CD14-positive monocyte (primary cell): ENCODE measurements at regions not wholly inside any gene's neighbourhood (a gene's known extent, or its start where the extent isn't known, plus 50 kb on each side); places are given as distances from the start of the nearest gene placed in this dataset.

ENCODE experiments used
- DNase-seq, 3 donors: peaks; one replicate each; pipeline ENCODE4 v3.0.0-alpha.2; 2011 to 2022
- H2AFZ ChIP-seq: 2 replicates; pipeline ENCODE4 v1.6.0; 2012; ENCODE audit warnings: mild to moderate bottlenecking, low read depth, low read length, inconsistent platforms; ENCODE audit not compliant: insufficient read depth, poor library complexity, severe bottlenecking
- H3K27ac ChIP-seq, 2 donors: 1 replicate in 1 of 2; 2 replicates in 1 of 2; pipeline ENCODE4 v1.5.1; 2012 to 2013; ENCODE audit warnings: low read length in 2 of 2, control low read depth in 1 of 2, inconsistent platforms in 1 of 2, low read depth in 1 of 2, mild to moderate bottlenecking in 1 of 2
- H3K27me3 ChIP-seq, 2 donors: one replicate each; pipeline versions ENCODE4 v1.6.0 to v1.6.1; 2011 to 2013; ENCODE audit warnings: low read length in 2 of 2; ENCODE audit not compliant: control insufficient read depth in 2 of 2, insufficient read depth in 2 of 2
- H3K36me3 ChIP-seq, 2 donors: replicated peaks in 1 of 2; 1 replicate in 1 of 2; 2 replicates in 1 of 2; pipeline versions ENCODE4 v1.5.1 to v1.6.1; 2012 to 2013; ENCODE audit warnings: low read length in 2 of 2, control low read depth in 1 of 2, inconsistent platforms in 1 of 2, mild to moderate bottlenecking in 1 of 2; ENCODE audit not compliant: insufficient read depth in 2 of 2, control insufficient read depth in 1 of 2
- H3K4me1 ChIP-seq, 2 donors: 1 replicate in 1 of 2; 2 replicates in 1 of 2; pipeline versions ENCODE4 v1.5.1 to v1.6.1; 2012 to 2013; ENCODE audit warnings: low read length in 2 of 2, control low read depth in 1 of 2, inconsistent platforms in 1 of 2, mild to moderate bottlenecking in 1 of 2, moderate library complexity in 1 of 2; ENCODE audit not compliant: insufficient read depth in 2 of 2, control insufficient read depth in 1 of 2
- H3K4me2 ChIP-seq: replicated peaks from 2 replicates; pipeline ENCODE3; 2012; ENCODE audit warnings: low read length, moderate library complexity, mild to moderate bottlenecking; ENCODE audit not compliant: poor library complexity, severe bottlenecking; ENCODE audit errors: extremely low read depth
- H3K4me3 ChIP-seq, 3 experiments: fragments of 200-600 bp in 1 of 3; sonication (generic) in 1 of 3; replicated peaks in 1 of 3; 1 replicate in 2 of 3; 2 replicates in 1 of 3; pipeline ENCODE4 v1.5.1; 2011 to 2013; ENCODE audit warnings: low read length in 3 of 3, mild to moderate bottlenecking in 3 of 3, control low read depth in 2 of 3, low read depth in 2 of 3, inconsistent platforms in 1 of 3, moderate library complexity in 1 of 3
- H3K79me2 ChIP-seq: 2 replicates; pipeline ENCODE4 v1.6.0; 2012; ENCODE audit warnings: mild to moderate bottlenecking, control low read depth, inconsistent platforms, low read length, moderate library complexity; ENCODE audit not compliant: insufficient read depth
- H3K9ac ChIP-seq: 2 replicates; pipeline ENCODE4 v1.6.0; 2017; ENCODE audit warnings: low read length, mild to moderate bottlenecking; ENCODE audit not compliant: insufficient read depth, poor library complexity, severe bottlenecking
- H3K9me3 ChIP-seq, 2 donors: replicated peaks in 1 of 2; 1 replicate in 1 of 2; 2 replicates in 1 of 2; pipeline versions ENCODE4 v1.5.1 to v1.6.1; 2012 to 2013; ENCODE audit warnings: low read length in 2 of 2, control low read depth in 1 of 2; ENCODE audit not compliant: control insufficient read depth in 1 of 2, insufficient read depth in 1 of 2
- H4K20me1 ChIP-seq: 2 replicates; pipeline ENCODE4 v1.6.0; 2012; ENCODE audit warnings: mild to moderate bottlenecking, low read length, control low read depth, moderate library complexity; ENCODE audit not compliant: insufficient read depth
- H3K27ac Mint-ChIP-seq, 7 donors: one replicate each; pipeline ENCODE4 v1.8.0; 2020; ENCODE audit warnings: mild to moderate bottlenecking in 7 of 7, mixed read lengths in 7 of 7, moderate library complexity in 6 of 7, inconsistent platforms in 2 of 7
- H3K27me3 Mint-ChIP-seq, 3 donors: one replicate each; pipeline ENCODE4 v1.8.0; 2021 to 2022; ENCODE audit warnings: low read depth in 3 of 3, mild to moderate bottlenecking in 3 of 3, mixed read lengths in 3 of 3, moderate library complexity in 3 of 3, inconsistent platforms in 1 of 3
- H3K36me3 Mint-ChIP-seq, 2 donors: one replicate each; pipeline ENCODE4 v1.8.0; 2020; ENCODE audit warnings: mixed read lengths in 2 of 2, inconsistent platforms in 1 of 2, mild to moderate bottlenecking in 1 of 2
- H3K4me1 Mint-ChIP-seq: one replicate; pipeline ENCODE4 v1.8.0; 2020; ENCODE audit warnings: mild to moderate bottlenecking, mixed read lengths
- H3K4me3 Mint-ChIP-seq, 2 donors: one replicate each; pipeline ENCODE4 v1.8.0; 2020; ENCODE audit warnings: mild to moderate bottlenecking in 2 of 2, mixed read lengths in 2 of 2, moderate library complexity in 1 of 2
- H3K9me3 Mint-ChIP-seq, 7 donors: one replicate each; pipeline ENCODE4 v1.8.0; 2020 to 2022; ENCODE audit warnings: mixed read lengths in 7 of 7, mild to moderate bottlenecking in 6 of 7, moderate library complexity in 6 of 7, inconsistent platforms in 2 of 7
- CTCF ChIP-seq: fragments of 200-600 bp; IDR thresholded peaks from one replicate; pipeline ENCODE4 v1.8.0; 2022; ENCODE audit warnings: antibody characterized with exemption, mild to moderate bottlenecking
- WGBS: methylation state at CpG from one replicate; pipeline ENCODE4 v1.1.5; 2013; ENCODE audit warnings: missing lambda C conversion rate; ENCODE audit not compliant: insufficient coverage; 5-methylcytosine and 5-hydroxymethylcytosine counted together
- intact Hi-C, 2 donors: fragments of 100-400 bp; cut with micrococcal nuclease; formaldehyde crosslinking; loops; one replicate each; pipeline versions ENCODE4 v1.15.0 to v1.15.1; 2023

DNA sequence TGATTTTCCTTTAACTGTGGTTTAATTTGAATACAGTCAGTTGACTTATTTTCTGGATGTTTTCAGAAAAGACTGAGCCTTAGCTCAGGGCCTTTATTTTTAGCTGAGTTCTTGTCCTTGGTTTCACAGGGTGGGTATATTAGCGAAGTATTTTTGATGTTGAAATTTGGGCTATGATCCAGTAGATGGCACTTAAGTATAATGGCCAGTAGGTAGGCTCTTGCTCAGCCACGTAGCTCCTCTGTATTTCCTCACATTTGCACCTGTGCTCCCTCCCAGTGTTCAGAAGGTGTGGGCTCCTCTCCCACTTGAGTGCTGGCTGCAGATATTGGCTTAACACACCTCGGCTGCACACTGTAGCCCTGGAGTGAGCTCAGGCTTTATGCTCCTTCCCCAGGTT lies 549.9 kb upstream of the AMOT start:
- intact Hi-C loops = no loop called here
- Histone ChIP-seq H3K79me2 (no peaks in the 10 kb centered on the region), H2AFZ (no peak overlapping the region), H3K4me3 (no peak overlapping the region), H3K4me2 (no peak overlapping the region), H3K9me3 (peaks cover 14 to 21% of the 10 kb centered on the region in 2 donors), H3K4me1 (no peaks in the 10 kb centered on the region), H3K36me3 (no peaks in the 10 kb centered on the region), H3K27ac (no peak overlapping the region), H3K9ac (no peak overlapping the region), H3K27me3 (no peaks in the 10 kb centered on the region), H4K20me1 (no peaks in the 10 kb centered on the region)
- H3K36me3 Mint-ChIP-seq = no peaks in the 10 kb centered on the region
- WGBS = no CpG with 5 or more reads among the region's 3 CpGs
- TF ChIP-seq CTCF = no peak
- no peak for DNase-seq
- no peak overlapping the region for H3K4me3 Mint-ChIP-seq
- peaks cover 0 to 2% (median 0%) of the 10 kb centered on the region in 3 donors for H3K27me3 Mint-ChIP-seq
- H3K4me1 Mint-ChIP-seq = no peaks in the 10 kb centered on the region
- peaks cover 0 to 16% (median 8%) of the 10 kb centered on the region in 7 donors for H3K9me3 Mint-ChIP-seq
- no peak overlapping the region for H3K27ac Mint-ChIP-seq

DNA sequence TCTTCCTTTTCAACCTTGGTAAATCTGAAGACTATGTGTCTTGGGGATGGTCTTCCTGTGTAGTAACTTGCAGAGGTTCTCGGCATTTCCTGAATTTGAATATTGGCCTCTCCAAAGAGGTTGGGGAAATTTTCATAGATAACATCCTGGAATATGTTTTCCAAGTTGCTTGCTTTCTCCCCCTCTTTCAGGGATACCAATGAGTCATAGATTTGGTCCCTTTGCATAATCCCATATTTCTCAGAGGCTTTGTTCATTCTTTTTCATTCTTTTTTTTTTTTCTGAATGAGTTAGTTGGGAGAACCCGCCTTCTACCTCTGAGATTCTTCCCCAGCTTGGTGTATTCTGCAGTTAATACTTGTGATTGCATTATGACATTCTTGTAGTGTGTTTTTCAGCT lies 549.2 kb upstream of the AMOT start:
- Mint-ChIP-seq H3K4me3 (no peak overlapping the region), H3K27me3 (peaks cover 0 to 2% (median 0%) of the 10 kb centered on the region in 3 donors), H3K9me3 (peaks cover 0 to 16% (median 8%) of the 10 kb centered on the region in 7 donors), H3K4me1 (no peaks in the 10 kb centered on the region), H3K36me3 (no peaks in the 10 kb centered on the region), H3K27ac (no peak overlapping the region)
- H3K4me1 ChIP-seq = no peaks in the 10 kb centered on the region
- TF ChIP-seq CTCF = no peak
- H3K4me2 ChIP-seq = no peak overlapping the region
- intact Hi-C loops = no loop called here
- H3K27ac ChIP-seq = no peak overlapping the region
- H4K20me1 ChIP-seq = no peaks in the 10 kb centered on the region
- no peak for DNase-seq
- no CpG with 5 or more reads among the region's 2 CpGs for WGBS
- no peaks in the 10 kb centered on the region for H3K79me2 ChIP-seq
- H3K27me3 ChIP-seq = no peaks in the 10 kb centered on the region
- H2AFZ ChIP-seq = no peak overlapping the region
- no peak overlapping the region for H3K4me3 ChIP-seq
- H3K36me3 ChIP-seq = no peaks in the 10 kb centered on the region
- peaks cover 14 to 21% of the 10 kb centered on the region in 2 donors for H3K9me3 ChIP-seq
- H3K9ac ChIP-seq = no peak overlapping the region
